Smooth muscle cell (in vitro differentiated cells): ENCODE measurements at regions not wholly inside any gene's neighbourhood (a gene's known extent, or its start where the extent isn't known, plus 50 kb on each side); places are given as distances from the start of the nearest gene placed in this dataset.

Source experiments
- DNase-seq: peaks from one replicate; lab custom pipeline; 2025; ENCODE audit not compliant: unreplicated experiment; lab: John Stamatoyannopoulos, UW
- H2AFZ ChIP-seq: fragments of 200-600 bp; sonication (generic); 2 replicates; pipeline ENCODE4 v1.6.0; 2016; ENCODE audit warnings: antibody characterized with exemption, low read depth, mild to moderate bottlenecking
- H3F3A ChIP-seq: fragments of 200-600 bp; sonication (generic); 2 replicates; pipeline ENCODE4 v1.6.0; 2017; ENCODE audit warnings: antibody characterized with exemption, low read depth
- H3K27ac ChIP-seq: fragments of 200-600 bp; sonication (generic); 2 replicates; pipeline ENCODE4 v1.5.1; 2016; ENCODE audit warnings: low read depth, mild to moderate bottlenecking
- H3K27me3 ChIP-seq: fragments of 200-600 bp; sonication (generic); 2 replicates; pipeline ENCODE4 v1.6.1; 2016; ENCODE audit warnings: low read depth, mild to moderate bottlenecking
- H3K36me3 ChIP-seq: fragments of 200-600 bp; sonication (generic); 2 replicates; pipeline ENCODE4 v1.5.1; 2016; ENCODE audit warnings: low read depth
- H3K4me1 ChIP-seq: fragments of 200-600 bp; sonication (generic); 2 replicates; pipeline ENCODE4 v1.5.1; 2016; ENCODE audit warnings: low read depth
- H3K4me2 ChIP-seq: fragments of 200-600 bp; sonication (generic); 2 replicates; pipeline ENCODE4 v1.6.0; 2016; ENCODE audit warnings: mild to moderate bottlenecking
- H3K4me3 ChIP-seq: fragments of 200-600 bp; sonication (generic); 2 replicates; pipeline ENCODE4 v1.5.1; 2016; ENCODE audit warnings: mild to moderate bottlenecking
- H3K79me2 ChIP-seq: fragments of 200-600 bp; sonication (generic); 2 replicates; pipeline ENCODE4 v1.6.0; 2016; ENCODE audit warnings: low read depth, mild to moderate bottlenecking
- H3K9ac ChIP-seq: fragments of 200-600 bp; sonication (generic); 2 replicates; pipeline ENCODE4 v1.6.0; 2016; ENCODE audit warnings: low read depth
- H3K9me3 ChIP-seq: fragments of 200-600 bp; sonication (generic); replicated peaks from 2 replicates; pipeline ENCODE4 v1.5.1; 2016; ENCODE audit warnings: low read depth
- H4K20me1 ChIP-seq: fragments of 200-600 bp; sonication (generic); 2 replicates; pipeline ENCODE4 v1.6.0; 2016; ENCODE audit warnings: low read depth
- CTCF ChIP-seq: fragments of 200-600 bp; sonication (generic); IDR thresholded peaks from 2 replicates; pipeline ENCODE4 v1.5.1; 2017; ENCODE audit warnings: borderline replicate concordance, mild to moderate bottlenecking, antibody characterized with exemption; ENCODE audit not compliant: insufficient read depth, poor library complexity, severe bottlenecking
- WGBS: methylation state at CpG from one replicate; pipeline ENCODE4 v1.1.7; 2016; ENCODE audit warnings: low lambda C conversion rate; 5-methylcytosine and 5-hydroxymethylcytosine counted together

DNA sequence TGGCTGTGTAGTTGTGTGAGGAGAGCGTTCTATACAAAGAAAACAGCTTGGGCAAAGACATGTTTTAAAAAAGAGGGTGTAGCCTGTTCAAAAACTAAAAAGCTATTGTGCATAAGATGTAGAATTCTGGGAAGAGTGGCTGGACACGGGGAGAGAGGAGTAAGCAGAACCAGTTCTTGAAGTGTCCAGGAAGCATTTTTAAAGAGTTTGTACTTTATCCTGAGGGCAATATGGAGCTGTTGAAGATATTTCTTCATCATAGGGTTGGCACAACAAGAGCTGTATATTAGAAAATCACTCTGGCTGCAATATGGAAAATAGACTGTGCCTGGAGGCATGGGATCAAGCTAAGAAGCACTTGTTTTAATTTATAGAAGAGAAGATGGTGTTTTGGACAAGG, 458.9 kb upstream of the LMO3 start:
- Histone ChIP-seq H3K27ac (no peak overlapping the region), H3K79me2 (no peaks in the 10 kb centered on the region), H3F3A (no peaks in the 10 kb centered on the region), H3K36me3 (no peaks in the 10 kb centered on the region), H4K20me1 (no peaks in the 10 kb centered on the region), H2AFZ (no peak overlapping the region), H3K4me2 (no peak overlapping the region), H3K4me3 (no peak overlapping the region), H3K9ac (no peak overlapping the region), H3K27me3 (no peaks in the 10 kb centered on the region), H3K4me1 (no peaks in the 10 kb centered on the region), H3K9me3 (no peaks in the 10 kb centered on the region)
- TF ChIP-seq CTCF, result no peak
- DNase-seq, result no peak
- WGBS, result 68% methylated on average over 2 of the region's 2 CpGs

GRCh38 chr12:17062267-17063036, 456.5 kb upstream of the LMO3 start:
- Histone ChIP-seq H3K4me3 (no peak overlapping the region), H3K9ac (no peak overlapping the region), H3K9me3 (no peaks in the 10 kb centered on the region), H3K4me1 (no peaks in the 10 kb centered on the region), H3K27ac (no peak overlapping the region), H3K27me3 (no peaks in the 10 kb centered on the region), H2AFZ (no peak overlapping the region), H4K20me1 (no peaks in the 10 kb centered on the region), H3F3A (no peaks in the 10 kb centered on the region), H3K79me2 (no peaks in the 10 kb centered on the region), H3K36me3 (no peaks in the 10 kb centered on the region), H3K4me2 (no peak overlapping the region)
- no peak for TF ChIP-seq CTCF
- DNase-seq, result no peak
- WGBS, result 88% methylated on average over 4 of the region's 4 CpGs

DNA sequence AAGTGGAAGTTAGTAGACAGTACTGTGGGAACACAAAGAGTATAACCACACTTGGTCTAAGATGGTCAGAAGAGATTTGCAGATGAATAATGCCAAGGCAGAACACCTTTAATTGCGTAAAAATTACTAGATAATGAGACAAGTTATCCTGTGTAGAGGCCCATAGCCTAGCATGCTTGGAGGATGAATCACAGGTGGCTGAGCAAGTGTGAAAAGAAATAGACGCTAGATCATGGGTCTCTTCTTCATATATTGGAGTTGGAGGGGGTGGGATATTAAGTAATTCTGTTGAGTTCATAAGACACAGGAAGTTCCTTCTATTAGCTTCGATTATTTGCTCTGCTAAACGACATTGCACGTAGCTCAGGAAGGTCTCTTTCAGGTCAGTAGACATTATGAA, 454.3 kb upstream of the LMO3 start:
- no peak for TF ChIP-seq CTCF
- no peak for DNase-seq
- Histone ChIP-seq H3F3A (no peaks in the 10 kb centered on the region), H3K4me2 (no peak overlapping the region), H3K4me1 (no peaks in the 10 kb centered on the region), H4K20me1 (no peaks in the 10 kb centered on the region), H3K36me3 (no peaks in the 10 kb centered on the region), H3K79me2 (no peaks in the 10 kb centered on the region), H3K27ac (no peak overlapping the region), H2AFZ (no peak overlapping the region), H3K9me3 (no peaks in the 10 kb centered on the region), H3K27me3 (no peaks in the 10 kb centered on the region), H3K4me3 (no peak overlapping the region), H3K9ac (no peak overlapping the region)
- 76% methylated on average over 5 of the region's 5 CpGs for WGBS

DNA sequence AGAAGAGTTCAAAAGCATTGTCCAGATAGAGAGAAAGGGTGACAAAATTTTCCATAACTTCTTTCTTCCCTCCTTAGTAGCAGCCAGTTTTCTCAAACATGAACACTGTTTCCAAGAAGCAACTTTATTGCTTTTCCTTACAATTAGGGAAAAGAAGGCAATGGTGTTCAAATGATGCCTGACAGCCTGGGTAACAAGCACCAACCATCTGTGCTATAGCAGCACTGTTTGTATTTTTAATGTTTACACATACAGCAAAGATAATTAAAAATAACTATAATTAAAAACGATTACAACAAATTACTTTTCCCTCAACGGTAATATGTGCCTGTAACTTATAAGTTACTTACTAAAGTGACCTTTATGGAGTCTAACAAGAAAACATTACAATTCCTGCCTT, 450.6 kb upstream of the LMO3 start:
- no peak overlapping the region for H3K4me3 ChIP-seq
- WGBS, result 78% methylated on average over 2 of the region's 2 CpGs

More for the DNA sequence above, 450.6 kb upstream of the LMO3 start:
- Histone ChIP-seq H3K4me1 (no peaks in the 10 kb centered on the region), H3K9me3 (no peaks in the 10 kb centered on the region), H4K20me1 (no peaks in the 10 kb centered on the region), H3F3A (no peaks in the 10 kb centered on the region), H3K27me3 (no peaks in the 10 kb centered on the region), H2AFZ (no peak overlapping the region), H3K79me2 (no peaks in the 10 kb centered on the region), H3K36me3 (no peaks in the 10 kb centered on the region), H3K4me2 (no peak overlapping the region), H3K27ac (no peak overlapping the region), H3K9ac (no peak overlapping the region)
- no peak for TF ChIP-seq CTCF
- no peak for DNase-seq
